ENCODE measurements at regions not wholly inside any gene's neighbourhood (a gene's known extent, or its start where the extent isn't known, plus 50 kb on each side); places are given as distances from the start of the nearest gene placed in this dataset.

DNA sequence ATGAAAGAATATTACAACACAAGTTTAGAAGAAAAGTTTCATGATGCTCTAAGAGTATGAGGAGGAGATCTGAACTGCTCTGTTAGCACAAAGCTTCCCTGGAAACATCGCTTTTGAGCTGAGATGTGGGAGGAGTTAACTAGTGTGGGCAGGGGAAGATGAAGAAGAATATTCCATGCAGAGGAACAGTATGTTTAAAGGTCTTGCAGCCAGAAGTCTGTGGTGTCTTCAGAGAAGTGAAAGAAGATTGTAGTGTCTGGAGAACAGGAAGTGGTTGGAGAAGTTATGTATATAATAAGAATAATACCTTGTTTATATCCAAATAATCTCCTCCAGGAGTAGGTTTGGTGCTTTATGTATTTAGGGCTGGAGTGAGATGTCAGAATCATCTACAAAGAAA is 406.7 kb downstream of the MAN2A1 start:
- TF ChIP-seq, protein P1, sequence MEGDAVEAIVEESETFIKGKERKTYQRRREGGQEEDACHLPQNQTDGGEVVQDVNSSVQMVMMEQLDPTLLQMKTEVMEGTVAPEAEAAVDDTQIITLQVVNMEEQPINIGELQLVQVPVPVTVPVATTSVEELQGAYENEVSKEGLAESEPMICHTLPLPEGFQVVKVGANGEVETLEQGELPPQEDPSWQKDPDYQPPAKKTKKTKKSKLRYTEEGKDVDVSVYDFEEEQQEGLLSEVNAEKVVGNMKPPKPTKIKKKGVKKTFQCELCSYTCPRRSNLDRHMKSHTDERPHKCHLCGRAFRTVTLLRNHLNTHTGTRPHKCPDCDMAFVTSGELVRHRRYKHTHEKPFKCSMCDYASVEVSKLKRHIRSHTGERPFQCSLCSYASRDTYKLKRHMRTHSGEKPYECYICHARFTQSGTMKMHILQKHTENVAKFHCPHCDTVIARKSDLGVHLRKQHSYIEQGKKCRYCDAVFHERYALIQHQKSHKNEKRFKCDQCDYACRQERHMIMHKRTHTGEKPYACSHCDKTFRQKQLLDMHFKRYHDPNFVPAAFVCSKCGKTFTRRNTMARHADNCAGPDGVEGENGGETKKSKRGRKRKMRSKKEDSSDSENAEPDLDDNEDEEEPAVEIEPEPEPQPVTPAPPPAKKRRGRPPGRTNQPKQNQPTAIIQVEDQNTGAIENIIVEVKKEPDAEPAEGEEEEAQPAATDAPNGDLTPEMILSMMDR (IDR thresholded peaks at IDR 0.05; ENCODE audit: borderline replicate concordance, extremely low read depth, low read length, poor library complexity, severe bottlenecking), result no peak
- TF ChIP-seq EZH2 (IDR thresholded peaks at IDR 0.05; ENCODE audit: borderline replicate concordance, low read depth, low read length, severe bottlenecking), result no peak

Data from DND-41 (cell line).